ENCODE measurements at regions not wholly inside any gene's neighbourhood (a gene's known extent, or its start where the extent isn't known, plus 50 kb on each side); places are given as distances from the start of the nearest gene placed in this dataset.

DNA sequence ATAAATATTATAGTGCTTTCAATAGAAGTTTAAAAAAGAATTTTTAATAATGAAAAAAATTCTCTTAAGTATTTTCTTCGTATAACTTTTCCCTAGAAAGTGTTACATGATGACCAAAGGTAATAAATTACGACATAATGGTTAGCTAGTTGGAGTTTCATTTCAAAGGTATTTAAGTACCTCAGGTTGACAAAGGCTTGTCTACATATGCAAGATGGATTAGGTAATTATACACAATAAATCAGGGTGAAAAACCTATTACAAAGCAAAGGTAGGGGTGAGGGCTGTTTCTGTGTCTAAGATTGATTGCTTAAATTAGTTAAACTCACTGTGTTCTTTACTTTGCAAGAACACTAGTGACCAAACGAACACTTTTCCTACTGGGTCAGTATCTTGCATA is 508.5 kb upstream of the FAT1 start:
- DNase-seq = no peak

GRCh38 chr4:187232796-187233195 is 509.1 kb upstream of the FAT1 start:
- DNase-seq = no peak

DNA sequence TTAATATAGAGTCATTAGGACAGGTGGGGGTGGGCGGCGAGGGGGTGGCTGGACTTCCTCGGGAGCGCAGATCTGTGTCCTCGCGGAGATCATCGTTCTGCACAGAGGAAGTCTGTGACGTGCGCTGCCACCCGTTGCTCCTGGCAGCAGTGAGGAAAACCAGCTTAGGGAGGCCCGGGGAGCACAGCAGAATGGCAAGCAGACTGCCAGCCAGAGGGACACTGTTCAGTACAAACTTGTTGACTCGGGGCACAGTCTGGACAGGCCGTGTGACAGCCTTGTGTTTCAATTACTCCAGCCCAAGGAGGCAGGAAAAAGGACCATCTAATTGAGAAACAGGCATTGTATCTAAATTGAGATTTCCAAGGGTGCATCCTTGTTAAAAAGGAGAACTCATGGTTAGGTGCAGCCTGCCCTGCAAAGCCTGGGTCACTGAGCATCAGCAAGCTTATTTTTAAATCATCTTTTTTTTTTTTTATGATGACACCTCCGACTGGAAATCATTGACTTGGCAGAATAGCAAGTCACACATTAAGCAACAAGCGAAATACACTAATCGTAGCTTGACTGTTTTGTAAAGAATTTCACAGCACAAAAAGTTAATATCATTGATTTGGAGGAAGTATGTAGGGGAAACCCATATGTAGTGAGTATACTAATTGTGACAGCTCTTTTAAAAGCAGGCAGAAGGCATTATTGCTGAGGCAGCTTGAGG is 512.0 kb upstream of the FAT1 start:
- peak in 48 of 58 donors; percentile 1 to 71 (median 24) for DNase-seq

- DNase-seq = no peak
Observed at GRCh38 chr4:187236209-187236890, 512.7 kb upstream of the FAT1 start.

DNA sequence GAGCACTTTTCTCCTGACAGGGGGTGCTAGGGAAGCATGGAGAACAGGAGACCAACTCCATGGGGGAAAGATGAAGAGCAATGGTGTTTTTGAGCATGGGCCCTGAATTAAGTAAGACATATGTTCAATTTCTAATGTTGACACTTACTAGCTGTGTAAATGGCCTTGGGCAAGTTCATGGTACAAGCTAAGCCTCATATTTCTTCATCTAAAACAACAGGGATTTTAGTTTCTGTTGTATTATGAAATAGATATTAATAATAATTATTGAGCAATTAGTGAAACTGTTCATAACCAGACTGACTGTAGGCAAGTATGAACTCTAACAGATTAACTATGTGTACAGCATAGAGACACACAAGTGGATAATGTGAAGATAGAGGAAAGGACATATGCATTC is 515.0 kb upstream of the FAT1 start:
- no peak for DNase-seq

GRCh38 chr4:187251896-187252295 is 528.2 kb upstream of the FAT1 start:
- DNase-seq = no peak

- DNase-seq = no peak
Observed at GRCh38 chr4:187256897-187257296, 533.2 kb upstream of the FAT1 start.

- no peak for DNase-seq
Observed at GRCh38 chr4:187258651-187259401, 535.2 kb upstream of the FAT1 start.

GRCh38 chr4:187268940-187269339 is 545.3 kb upstream of the FAT1 start:
- no peak for DNase-seq

DNA sequence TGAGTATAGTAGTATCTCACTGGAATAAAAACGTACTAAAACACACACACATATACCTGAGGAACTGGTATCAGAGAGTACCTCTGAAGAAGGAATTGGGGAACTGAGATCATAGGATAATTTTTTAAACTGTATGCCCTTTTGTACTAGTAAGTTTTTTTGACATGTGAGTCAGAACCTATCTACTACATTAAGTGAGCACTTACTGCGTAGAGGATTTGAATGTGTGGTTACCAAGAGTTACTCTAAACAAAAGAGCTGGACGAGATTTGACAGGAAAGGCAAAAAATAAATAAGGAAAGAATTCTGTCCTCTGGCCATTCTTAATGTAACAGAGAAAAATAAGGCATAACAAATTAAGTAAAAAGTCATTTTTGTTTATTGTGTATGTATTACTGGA is 546.5 kb upstream of the FAT1 start:
- DNase-seq = no peak

DNA sequence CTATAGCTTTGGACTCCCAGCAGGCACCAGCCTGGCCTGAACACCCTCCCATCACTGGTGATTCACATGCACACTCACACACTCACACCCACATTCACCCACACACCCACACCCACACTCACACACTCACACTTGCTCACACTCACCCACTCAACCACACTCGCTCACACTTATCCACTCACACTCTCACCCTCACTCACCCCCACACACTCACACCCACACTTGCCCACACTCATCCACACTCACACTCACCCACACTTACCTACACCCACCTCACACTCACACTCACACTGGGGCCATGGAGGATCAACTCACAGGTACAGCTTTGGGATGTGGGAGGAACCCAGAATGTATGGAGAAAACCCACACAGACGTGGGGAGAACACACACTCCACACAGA is 548.2 kb upstream of the FAT1 start:
- no peak for DNase-seq

- peak in 1 of 58 donors; percentile 27 for DNase-seq
Observed at GRCh38 chr4:187274153-187274552, 550.5 kb upstream of the FAT1 start.

GRCh38 chr4:187276736-187277408 is 553.2 kb upstream of the FAT1 start:
- DNase-seq = no peak

DNA sequence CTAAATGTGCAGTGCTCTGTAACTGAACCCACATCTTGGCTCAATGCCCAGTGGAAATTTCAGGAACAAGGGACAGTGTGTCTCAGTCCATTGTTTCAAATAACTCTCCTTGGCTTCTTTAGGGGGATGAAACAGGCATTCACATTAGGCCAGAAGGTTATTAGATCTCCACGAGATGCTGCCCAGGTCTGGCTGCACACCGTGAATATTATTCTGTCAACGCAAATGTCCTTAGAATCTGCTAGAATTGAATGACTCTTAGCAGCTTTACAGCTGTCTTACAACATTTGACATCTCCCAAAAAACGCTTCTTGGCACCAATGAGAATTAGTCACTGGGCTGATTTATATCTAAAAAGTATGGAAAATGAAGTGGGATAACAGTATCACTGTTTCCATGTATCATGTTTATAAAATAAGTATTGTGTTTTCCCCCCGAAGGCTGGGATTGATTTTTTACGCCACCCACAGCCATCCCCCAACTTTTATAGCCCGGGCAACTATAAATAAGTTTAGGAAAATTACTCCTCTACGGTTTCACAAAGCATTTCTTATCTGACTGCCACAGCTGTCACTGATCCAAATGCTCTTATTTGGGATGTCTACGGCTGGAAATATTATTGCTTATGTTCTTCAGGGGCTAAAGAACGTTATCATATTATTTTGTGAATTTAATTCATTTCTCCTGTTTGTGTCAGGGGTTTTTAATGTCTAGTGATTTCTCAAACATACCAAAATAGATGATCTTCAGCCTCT is 559.7 kb upstream of the FAT1 start:
- DNase-seq = peak in 2 of 58 donors; percentile 5 to 6

DNA sequence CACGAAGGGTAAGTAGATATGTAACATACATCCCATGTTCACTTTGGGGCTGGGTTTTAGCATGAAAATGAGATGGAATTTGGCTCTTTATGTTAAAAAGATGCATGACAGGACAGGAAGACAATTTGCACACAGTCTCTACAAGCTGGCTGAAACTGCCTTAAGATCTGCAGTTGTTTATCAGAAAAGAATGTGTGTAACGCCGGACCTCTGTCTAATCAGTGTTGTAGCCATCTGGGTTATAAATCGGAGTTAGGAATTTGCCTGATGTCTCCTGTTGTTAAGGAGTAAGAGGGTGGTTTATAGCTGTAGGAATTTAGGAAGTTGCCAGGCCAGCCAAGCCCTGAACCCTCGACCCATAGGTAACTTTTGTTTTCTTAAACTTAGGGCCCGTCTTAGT is 562.9 kb upstream of the FAT1 start:
- DNase-seq = no peak

- no peak for DNase-seq
Observed at GRCh38 chr4:187289371-187289770, 565.7 kb upstream of the FAT1 start.

DNA sequence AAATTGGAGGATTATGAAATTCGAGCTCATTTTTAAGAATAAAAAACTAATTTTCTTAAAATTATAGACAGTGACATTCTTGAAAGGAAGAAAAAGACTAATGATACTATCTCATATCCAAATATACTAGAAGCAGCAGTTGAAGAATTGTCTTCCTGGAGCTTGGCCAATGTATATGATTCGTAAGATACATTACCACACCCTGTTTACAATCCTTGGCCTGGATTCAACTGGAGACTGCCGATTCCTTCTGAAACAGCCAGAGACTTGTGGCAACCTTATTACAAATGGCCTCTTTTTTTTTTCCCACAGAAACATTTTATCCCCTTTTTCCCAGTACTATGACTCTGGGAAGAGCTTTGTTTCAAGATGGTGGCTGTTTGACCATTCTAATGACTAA is 571.2 kb upstream of the FAT1 start:
- no peak for DNase-seq

- no peak for DNase-seq
Observed at GRCh38 chr4:187301923-187302322, 578.3 kb upstream of the FAT1 start.

DNA sequence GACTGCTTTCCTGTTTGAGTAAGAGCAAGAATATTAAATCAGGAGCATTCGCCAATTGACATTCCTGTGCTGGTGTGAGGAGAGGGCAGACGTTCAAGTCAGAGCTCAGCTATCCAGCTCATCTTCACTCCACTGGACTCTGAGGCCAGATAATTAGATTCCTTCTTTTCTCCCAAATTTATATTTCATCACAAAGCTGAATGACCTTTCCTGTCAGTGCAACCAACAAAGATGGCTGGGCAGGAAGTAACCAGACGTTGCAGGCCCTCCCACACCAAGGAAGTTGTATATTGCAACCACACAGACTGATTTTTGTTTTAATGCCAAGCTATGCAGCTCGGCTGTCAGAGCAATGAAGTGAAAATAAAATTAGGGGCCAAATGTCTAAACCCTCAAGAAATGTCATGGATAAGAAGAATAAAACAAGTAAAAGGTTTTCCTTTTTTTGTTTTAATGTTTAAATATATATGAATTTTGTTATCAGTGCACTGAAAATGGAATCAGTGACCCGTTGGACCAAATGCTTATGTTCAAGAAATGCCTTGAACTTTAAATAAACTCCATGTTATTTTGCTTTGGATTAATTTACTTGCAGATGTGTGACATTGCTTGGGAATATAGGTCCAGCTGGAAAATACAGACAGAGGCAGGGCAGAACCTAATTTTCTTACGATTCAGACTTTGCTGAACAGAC is 578.9 kb upstream of the FAT1 start:
- DNase-seq = no peak

- no peak for DNase-seq
Observed at GRCh38 chr4:187304133-187304532, 580.5 kb upstream of the FAT1 start.

All from anterior cingulate cortex (tissue), 58 donors.